ENCODE measurements at regions not wholly inside any gene's neighbourhood (a gene's known extent, or its start where the extent isn't known, plus 50 kb on each side); places are given as distances from the start of the nearest gene placed in this dataset.
"Not testable (repeated sequence)": the region's sequence is repeated elsewhere in the genome, so short reads cannot be mapped to it uniquely, and the experiment has no call there.

GRCh38 chr14:98934569-98934968 lies 337.4 kb downstream of the BCL11B start:
- not testable (repeated sequence) for TF ChIP-seq GATA2 (CRISPR knock-in tag; IDR thresholded peaks at IDR 0.05); TAF1 (IDR thresholded peaks at IDR 0.05; ENCODE audit: borderline replicate concordance, low read depth, low read length); CTCF (IDR thresholded peaks at IDR 0.05); POLR2AphosphoS5 (IDR thresholded peaks at IDR 0.05; ENCODE audit: low read depth, low read length); USF2 (IDR thresholded peaks at IDR 0.05; ENCODE audit: borderline replicate concordance, low read depth, low read length); FOXJ3 (CRISPR knock-in tag; IDR thresholded peaks at IDR 0.05)

All from SK-N-SH (cell line).